SJCRH30 (cell line): ENCODE measurements at regions not wholly inside any gene's neighbourhood (a gene's known extent, or its start where the extent isn't known, plus 50 kb on each side); places are given as distances from the start of the nearest gene placed in this dataset.
"Not testable (repeated sequence)": the region's sequence is repeated elsewhere in the genome, so short reads cannot be mapped to it uniquely, and the experiment has no call there.

Experiments
- DNase-seq, 2 experiments: peaks; one replicate each; pipeline ENCODE4 v3.0.0-alpha.2; 2015 to 2020
- H3K27ac ChIP-seq: fragments of 250-450 bp; sonication (Bioruptor Pico); 2 replicates; pipeline ENCODE4 v1.5.1; 2020; ENCODE audit warnings: mild to moderate bottlenecking, moderate library complexity
- H3K27me3 ChIP-seq: fragments of 250-450 bp; sonication (Bioruptor Pico); 2 replicates; pipeline ENCODE4 v1.5.1; 2020; ENCODE audit warnings: mild to moderate bottlenecking, moderate library complexity
- H3K36me3 ChIP-seq: fragments of 250-450 bp; sonication (Bioruptor Pico); 2 replicates; pipeline ENCODE4 v1.5.1; 2020; ENCODE audit warnings: mild to moderate bottlenecking, moderate library complexity
- H3K4me1 ChIP-seq: fragments of 250-450 bp; sonication (Bioruptor Pico); 2 replicates; pipeline ENCODE4 v1.5.1; 2020; ENCODE audit warnings: mild to moderate bottlenecking, moderate library complexity
- H3K4me3 ChIP-seq: fragments of 250-450 bp; sonication (Bioruptor Pico); 2 replicates; pipeline ENCODE4 v1.5.1; 2020; ENCODE audit warnings: mild to moderate bottlenecking, moderate library complexity
- H3K9me3 ChIP-seq: fragments of 250-450 bp; sonication (Bioruptor Pico); replicated peaks from 2 replicates; pipeline ENCODE4 v1.5.1; 2020; ENCODE audit warnings: mild to moderate bottlenecking, moderate library complexity

GRCh38 chr6:144449911-144450597, 164.9 kb downstream of the UTRN start:
- Histone ChIP-seq H3K9me3 (no peaks in the 10 kb centered on the region), H3K27ac (no peak overlapping the region), H3K36me3 (peaks cover 21% of the 10 kb centered on the region), H3K27me3 (no peaks in the 10 kb centered on the region), H3K4me1 (no peaks in the 10 kb centered on the region), H3K4me3 (no peak overlapping the region)
- no peak for DNase-seq

- no peaks in the 10 kb centered on the region for H3K4me1 ChIP-seq
- DNase-seq = no peak
- no peak overlapping the region for H3K4me3 ChIP-seq
- H3K9me3 ChIP-seq = no peaks in the 10 kb centered on the region
- peaks cover 28% of the 10 kb centered on the region for H3K36me3 ChIP-seq
- no peak overlapping the region for H3K27ac ChIP-seq
- no peaks in the 10 kb centered on the region for H3K27me3 ChIP-seq
Measured at GRCh38 chr6:144460327-144461095, 175.4 kb downstream of the UTRN start.

- H3K4me1 ChIP-seq = no peaks in the 10 kb centered on the region
- no peak overlapping the region for H3K4me3 ChIP-seq
- no peaks in the 10 kb centered on the region for H3K9me3 ChIP-seq
- H3K27me3 ChIP-seq = no peaks in the 10 kb centered on the region
- H3K27ac ChIP-seq = no peak overlapping the region
- no peak for DNase-seq
- H3K36me3 ChIP-seq = peaks cover 22% of the 10 kb centered on the region
Measured at GRCh38 chr6:144462058-144462457, 176.9 kb downstream of the UTRN start.

GRCh38 chr6:144466716-144467115, 181.6 kb downstream of the UTRN start:
- Histone ChIP-seq H3K4me1 (no peaks in the 10 kb centered on the region), H3K36me3 (peaks cover 19% of the 10 kb centered on the region), H3K27me3 (no peaks in the 10 kb centered on the region), H3K9me3 (no peaks in the 10 kb centered on the region), H3K27ac (no peak overlapping the region), H3K4me3 (no peak overlapping the region)
- no peak for DNase-seq

- Histone ChIP-seq H3K4me1 (no peaks in the 10 kb centered on the region), H3K27ac (no peak overlapping the region), H3K36me3 (peaks cover 15% of the 10 kb centered on the region), H3K27me3 (no peaks in the 10 kb centered on the region), H3K4me3 (no peak overlapping the region), H3K9me3 (no peaks in the 10 kb centered on the region)
- no peak for DNase-seq
Measured at GRCh38 chr6:144467172-144467762, 182.1 kb downstream of the UTRN start.

- Histone ChIP-seq H3K4me3 (no peak overlapping the region), H3K36me3 (peaks cover 10% of the 10 kb centered on the region), H3K9me3 (no peaks in the 10 kb centered on the region), H3K4me1 (no peaks in the 10 kb centered on the region), H3K27me3 (no peaks in the 10 kb centered on the region), H3K27ac (no peak overlapping the region)
- no peak for DNase-seq
Measured at GRCh38 chr6:144467921-144468320, 182.8 kb downstream of the UTRN start.

- H3K9me3 ChIP-seq = no peaks in the 10 kb centered on the region
- H3K27me3 ChIP-seq = no peaks in the 10 kb centered on the region
- no peak overlapping the region for H3K27ac ChIP-seq
- no peak overlapping the region for H3K4me3 ChIP-seq
- H3K4me1 ChIP-seq = no peaks in the 10 kb centered on the region
- H3K36me3 ChIP-seq = peaks cover 6% of the 10 kb centered on the region; the same call in 1 of the 2 replicates
- DNase-seq = no peak
Measured at GRCh38 chr6:144468709-144469108, 183.6 kb downstream of the UTRN start.

GRCh38 chr6:144469144-144469575, 184.0 kb downstream of the UTRN start:
- H3K9me3 ChIP-seq = no peaks in the 10 kb centered on the region
- DNase-seq = no peak

GRCh38 chr6:144470201-144470600, 185.1 kb downstream of the UTRN start:
- not testable (repeated sequence) for DNase-seq, H3K9me3 ChIP-seq, H3K4me1 ChIP-seq, H3K4me3 ChIP-seq, H3K27me3 ChIP-seq, H3K36me3 ChIP-seq, H3K27ac ChIP-seq

More at GRCh38 chr6:144469144-144469575, 184.0 kb downstream of the UTRN start:
- Histone ChIP-seq H3K27me3 (no peaks in the 10 kb centered on the region), H3K36me3 (peaks cover 6% of the 10 kb centered on the region; the same call in 1 of the 2 replicates), H3K27ac (no peak overlapping the region), H3K4me1 (no peaks in the 10 kb centered on the region), H3K4me3 (no peak overlapping the region)

- Histone ChIP-seq H3K4me1 (no peaks in the 10 kb centered on the region), H3K4me3 (no peak overlapping the region), H3K27me3 (no peaks in the 10 kb centered on the region), H3K36me3 (no peaks in the 10 kb centered on the region; the same call in none of the 2 replicates), H3K27ac (no peak overlapping the region), H3K9me3 (no peaks in the 10 kb centered on the region)
- no peak for DNase-seq
Measured at GRCh38 chr6:144471986-144472385, 186.9 kb downstream of the UTRN start.

GRCh38 chr6:144474290-144474689, 189.2 kb downstream of the UTRN start:
- Histone ChIP-seq H3K27ac (no peak overlapping the region), H3K4me3 (no peak overlapping the region), H3K9me3 (no peaks in the 10 kb centered on the region), H3K36me3 (no peaks in the 10 kb centered on the region; the same call in none of the 2 replicates), H3K27me3 (no peaks in the 10 kb centered on the region), H3K4me1 (no peaks in the 10 kb centered on the region)
- DNase-seq = no peak

GRCh38 chr6:144474904-144475303, 189.8 kb downstream of the UTRN start:
- Histone ChIP-seq H3K36me3 (no peaks in the 10 kb centered on the region; the same call in none of the 2 replicates), H3K27ac (no peak overlapping the region)
- DNase-seq = no peak

GRCh38 chr6:144475411-144475810, 190.3 kb downstream of the UTRN start:
- no peak for DNase-seq
- Histone ChIP-seq H3K27ac (no peak overlapping the region), H3K36me3 (peaks cover 2% of the 10 kb centered on the region), H3K27me3 (no peaks in the 10 kb centered on the region; the same call in 1 of the 2 replicates), H3K4me3 (no peak overlapping the region), H3K9me3 (no peaks in the 10 kb centered on the region), H3K4me1 (no peaks in the 10 kb centered on the region)

More at GRCh38 chr6:144474904-144475303, 189.8 kb downstream of the UTRN start:
- H3K27me3 ChIP-seq = no peaks in the 10 kb centered on the region
- no peaks in the 10 kb centered on the region for H3K9me3 ChIP-seq
- H3K4me3 ChIP-seq = no peak overlapping the region
- no peaks in the 10 kb centered on the region for H3K4me1 ChIP-seq

- H3K4me3 ChIP-seq = no peak overlapping the region
- DNase-seq = no peak
- no peaks in the 10 kb centered on the region; the same call in 1 of the 2 replicates for H3K27me3 ChIP-seq
- H3K4me1 ChIP-seq = no peaks in the 10 kb centered on the region
- H3K9me3 ChIP-seq = no peaks in the 10 kb centered on the region
- no peak overlapping the region for H3K27ac ChIP-seq
- peaks cover 8% of the 10 kb centered on the region for H3K36me3 ChIP-seq
Measured at GRCh38 chr6:144476286-144476685, 191.2 kb downstream of the UTRN start.

- Histone ChIP-seq H3K4me1 (no peaks in the 10 kb centered on the region), H3K4me3 (no peak overlapping the region), H3K36me3 (peaks cover 8% of the 10 kb centered on the region), H3K9me3 (no peaks in the 10 kb centered on the region), H3K27ac (no peak overlapping the region), H3K27me3 (no peaks in the 10 kb centered on the region; the same call in 1 of the 2 replicates)
- DNase-seq = no peak
Measured at GRCh38 chr6:144477396-144477795, 192.3 kb downstream of the UTRN start.
